ENCODE measurements at regions not wholly inside any gene's neighbourhood (a gene's known extent, or its start where the extent isn't known, plus 50 kb on each side); places are given as distances from the start of the nearest gene placed in this dataset.
A peak's percentile ranks its signal among the peaks of the same experiment; 100 is the strongest.
"Not testable (repeated sequence)": the region's sequence is repeated elsewhere in the genome, so short reads cannot be mapped to it uniquely, and the experiment has no call there.

DNA sequence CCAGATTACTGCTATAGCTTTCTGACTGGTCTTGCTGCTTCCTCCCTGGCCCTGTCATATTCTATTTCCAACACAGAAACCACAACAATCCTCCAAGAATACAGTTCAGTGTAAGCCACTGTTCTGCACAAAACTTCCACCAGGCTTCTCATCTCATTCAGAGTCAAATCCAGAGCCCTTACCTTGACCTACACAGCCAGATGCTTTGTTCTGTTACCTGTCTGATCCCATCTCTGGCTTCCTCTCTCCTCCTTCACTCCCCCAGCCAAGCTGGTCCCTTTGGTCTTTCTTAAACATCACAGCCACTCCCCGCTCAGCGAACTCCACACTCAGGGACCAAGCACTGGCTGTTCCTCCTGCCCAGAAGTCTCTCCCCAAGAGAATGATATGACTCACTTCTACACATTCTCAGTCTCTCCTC, 84.8 kb upstream of the BMP2K start:
- intact Hi-C loops (cut with DNase I) = no loop called here
- DNase-seq = no peak

DNA sequence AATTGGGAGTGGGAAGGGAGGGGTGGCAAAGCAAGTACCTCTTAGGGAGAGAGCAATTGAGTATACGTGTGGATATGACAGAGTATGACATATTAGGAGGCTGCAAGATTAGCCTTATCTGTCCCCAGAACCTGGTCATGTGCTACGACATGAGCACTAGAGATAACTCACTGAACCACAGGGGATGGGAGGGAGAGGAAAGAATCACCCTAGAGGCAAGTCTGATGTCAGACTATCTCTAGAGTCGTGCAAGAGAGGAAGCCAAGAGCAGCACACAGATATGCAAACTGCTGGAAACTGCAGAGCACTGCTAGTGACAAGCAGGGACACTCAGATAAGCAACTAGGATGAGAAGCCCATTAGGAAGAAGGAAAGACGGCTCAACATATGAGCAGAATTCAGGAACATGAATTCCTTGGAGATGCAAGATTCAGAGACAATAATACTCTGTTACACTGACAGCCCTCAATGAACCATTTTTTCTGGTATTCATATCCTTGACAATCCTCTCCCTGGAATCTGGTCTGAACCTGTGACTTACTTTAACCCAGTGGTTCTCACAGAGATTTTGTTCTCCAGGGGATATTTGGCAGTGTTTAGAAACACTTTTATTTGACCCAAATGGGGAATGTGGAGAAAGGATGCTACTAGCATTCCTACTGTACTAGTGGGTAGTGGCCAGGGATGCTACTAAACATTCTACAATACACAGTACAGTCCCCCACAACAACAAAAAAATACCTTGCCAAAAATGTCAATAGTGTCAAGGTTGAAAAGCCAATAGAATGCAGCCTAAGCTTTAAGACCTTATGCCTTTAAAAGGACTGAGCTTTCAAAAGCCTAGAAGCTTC, 84.0 kb upstream of the BMP2K start:
- DNase-seq = no peak
- intact Hi-C loops (cut with DNase I) = no loop called here

DNA sequence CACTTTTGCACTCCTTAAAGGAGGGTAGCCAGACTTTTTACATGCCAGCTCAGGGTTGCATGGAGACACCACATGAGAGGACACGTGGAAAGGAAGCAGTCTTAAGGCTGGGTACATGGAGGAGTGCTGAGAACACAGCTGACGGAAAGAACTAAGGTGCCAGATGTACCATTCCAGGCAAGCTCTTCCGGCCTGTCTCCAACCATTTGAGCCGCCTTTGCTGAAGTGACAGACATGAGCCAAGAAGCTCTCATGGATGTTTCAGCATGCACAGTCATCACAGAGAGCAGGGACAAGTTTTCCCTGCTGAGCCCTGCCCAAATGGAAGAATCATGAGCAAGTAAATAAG, 83.4 kb upstream of the BMP2K start:
- no peak for DNase-seq
- intact Hi-C loops (cut with DNase I) = no loop called here

DNA sequence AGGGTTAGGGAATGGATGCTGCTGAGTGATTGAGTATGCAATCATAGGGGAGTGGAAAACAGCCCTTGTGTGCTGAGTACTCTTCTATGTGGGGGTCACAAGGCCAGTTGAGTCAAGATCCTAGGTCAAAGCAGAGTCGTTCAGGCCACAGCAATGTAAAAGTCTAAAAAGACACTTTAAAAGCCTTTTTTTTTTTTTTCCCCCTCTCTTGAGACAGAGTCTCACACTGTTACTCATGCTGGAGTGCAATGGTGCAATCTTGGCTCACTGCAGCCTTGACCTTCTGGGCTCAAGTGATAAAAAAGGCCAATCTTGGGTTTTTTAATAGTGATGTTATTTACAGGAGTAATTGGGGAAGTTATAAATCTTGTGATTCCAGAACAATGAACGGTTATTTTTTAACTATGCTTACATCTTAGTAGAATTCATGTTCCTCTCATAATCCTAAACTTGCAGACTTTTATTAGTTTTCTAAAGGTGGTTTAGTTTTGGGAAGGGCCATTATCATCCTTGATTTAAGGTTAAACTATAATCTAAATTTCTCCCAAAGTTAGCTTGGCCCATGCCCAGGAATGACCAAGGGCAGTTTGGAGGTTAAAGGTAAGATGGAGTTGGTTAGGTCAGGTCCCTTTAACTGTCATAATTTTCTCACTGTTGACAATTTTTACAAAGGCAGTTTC, 82.2 kb upstream of the BMP2K start:
- intact Hi-C loops (cut with DNase I) = no loop called here
- DNase-seq = no peak

DNA sequence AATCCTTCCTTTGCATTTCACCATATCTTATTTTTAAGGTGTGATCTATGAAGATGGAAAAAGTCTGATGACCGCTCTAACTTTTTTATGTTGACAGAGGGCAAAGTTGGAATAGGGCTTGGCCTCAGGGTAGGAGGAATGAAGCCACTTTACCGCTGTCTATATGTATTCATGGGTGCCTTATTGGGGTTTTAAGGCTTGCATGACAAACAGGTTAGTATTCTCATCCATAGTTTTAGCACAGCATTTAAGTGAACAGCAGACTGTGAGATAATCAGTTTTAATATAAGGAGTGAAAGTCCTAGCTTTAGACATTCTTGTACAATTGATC, 81.7 kb upstream of the BMP2K start:
- DNase-seq = no peak
- intact Hi-C loops (cut with DNase I) = no loop called here

DNA sequence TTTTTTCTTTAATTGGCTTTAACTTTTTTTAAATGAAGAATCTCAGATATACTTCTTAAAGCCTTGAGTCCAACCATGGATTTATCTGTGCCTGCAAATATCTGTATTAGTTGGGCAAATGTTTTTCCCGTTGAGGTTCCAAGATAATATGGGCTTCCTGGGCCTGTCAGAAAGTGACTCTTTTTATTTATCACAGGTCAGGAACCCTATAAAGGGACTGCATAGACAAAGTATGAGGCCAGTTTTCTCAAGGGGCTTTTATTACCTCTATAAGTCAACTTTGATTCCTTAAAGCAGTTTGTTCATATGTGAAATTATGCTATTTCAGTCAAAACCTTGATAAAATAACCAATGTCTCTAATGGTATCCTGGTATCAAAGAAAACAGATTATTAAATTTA, 80.2 kb upstream of the BMP2K start:
- intact Hi-C loops (cut with DNase I) = no loop called here
- no peak for DNase-seq

DNA sequence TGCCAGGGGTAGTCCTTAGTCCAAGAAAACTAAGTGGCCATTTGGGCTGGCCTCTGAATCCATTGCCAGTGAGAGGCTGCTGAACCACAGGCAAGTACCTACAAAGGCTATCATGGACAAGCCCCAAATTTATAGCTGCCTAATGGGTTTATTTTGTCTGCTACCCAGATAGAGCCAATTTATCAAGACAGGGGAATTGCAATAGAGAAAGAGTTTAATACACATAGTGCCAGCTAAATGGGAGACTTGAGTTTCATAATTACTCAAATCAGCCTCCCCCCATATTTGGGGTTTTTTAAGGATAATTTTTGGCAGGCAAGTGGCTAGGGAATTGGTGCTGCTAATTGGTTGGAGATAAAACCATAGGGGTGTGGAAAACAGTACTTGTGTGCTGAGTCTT, 73.1 kb upstream of the BMP2K start:
- no peak for DNase-seq
- intact Hi-C loops (cut with DNase I) = no loop called here

DNA sequence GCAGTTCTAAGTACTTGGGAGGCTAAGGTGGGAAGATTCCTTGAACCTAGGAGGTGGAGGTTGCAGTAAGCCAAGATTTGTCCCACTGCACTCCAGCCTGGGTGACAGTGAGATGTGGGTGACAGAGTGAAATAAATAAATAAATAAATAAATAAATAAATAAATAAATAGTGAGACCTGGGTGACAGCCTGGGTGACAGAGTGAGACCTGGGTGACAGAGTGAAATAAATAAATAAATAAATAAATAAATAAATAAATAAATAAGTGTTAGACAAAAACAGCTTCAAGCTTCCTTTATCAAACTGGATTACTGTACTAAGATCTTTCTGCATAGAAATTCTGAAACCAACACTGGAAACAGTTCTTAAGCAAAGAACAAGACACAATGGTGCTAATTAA, 71.8 kb upstream of the BMP2K start:
- DNase-seq = no peak
- intact Hi-C loops (cut with DNase I) = loop anchor here (2.0 kb wide), 1 partner anchor 52 kb away; no protein-coding TSS in a partner anchor

DNA sequence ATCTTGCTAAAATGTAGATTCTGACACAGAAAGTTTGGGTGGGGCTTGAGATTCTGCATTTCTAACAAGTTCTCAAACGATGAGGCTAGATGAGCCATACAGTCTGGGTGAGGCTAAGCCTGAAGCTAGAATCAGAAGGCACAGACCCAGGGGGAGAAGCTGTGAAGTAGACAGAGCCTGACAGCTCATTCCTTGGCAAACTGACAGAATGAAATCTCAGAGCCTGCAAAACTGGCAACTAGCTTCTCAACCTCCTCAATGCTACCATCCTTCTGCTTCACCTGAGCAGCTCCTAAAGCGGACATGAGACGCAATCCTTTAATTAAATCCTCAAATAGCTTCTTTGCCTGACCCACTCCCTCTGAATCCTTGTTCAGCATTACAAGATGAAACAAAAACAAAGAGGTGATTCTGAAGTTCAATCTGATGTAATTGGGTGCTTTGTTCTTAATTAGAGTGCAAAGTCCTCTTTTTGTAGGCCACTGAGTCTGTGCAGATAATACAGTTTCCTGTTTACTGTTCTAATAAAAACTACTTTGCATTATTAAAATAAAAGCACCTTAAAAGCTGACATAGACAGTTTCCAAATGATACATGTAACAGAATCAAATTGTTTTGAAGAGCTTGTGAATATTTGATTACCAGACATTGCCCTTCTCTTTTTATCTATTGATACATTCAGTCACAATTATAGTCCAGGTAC, 71.0 kb upstream of the BMP2K start:
- no peak for DNase-seq
- intact Hi-C loops (cut with DNase I) = loop anchor here (2.0 to 5.0 kb wide), 2 partner anchors 52 to 67 kb away; no protein-coding TSS in a partner anchor

DNA sequence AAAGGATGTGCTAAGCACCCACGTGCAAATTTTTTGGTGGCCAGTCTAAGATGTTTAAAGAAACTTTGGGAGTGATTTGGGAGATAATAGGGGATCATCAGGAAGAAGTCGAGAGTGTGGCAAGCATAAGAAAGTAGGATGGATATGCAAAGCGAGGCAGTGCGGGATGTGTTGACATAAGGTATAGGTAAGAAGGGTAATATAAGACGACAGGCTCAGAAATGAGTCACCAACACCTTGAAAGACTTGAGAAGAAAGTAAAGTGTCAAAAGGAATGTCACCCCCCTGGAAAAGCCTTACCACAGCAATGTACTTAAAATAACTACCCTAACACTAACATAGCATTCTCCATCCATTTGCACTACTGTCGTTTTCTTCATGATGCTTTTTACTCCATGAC, 69.8 kb upstream of the BMP2K start:
- no peak for DNase-seq
- intact Hi-C loops (cut with DNase I) = loop anchor here (5.0 kb wide), 1 partner anchor 66 kb away; no protein-coding TSS in a partner anchor

DNA sequence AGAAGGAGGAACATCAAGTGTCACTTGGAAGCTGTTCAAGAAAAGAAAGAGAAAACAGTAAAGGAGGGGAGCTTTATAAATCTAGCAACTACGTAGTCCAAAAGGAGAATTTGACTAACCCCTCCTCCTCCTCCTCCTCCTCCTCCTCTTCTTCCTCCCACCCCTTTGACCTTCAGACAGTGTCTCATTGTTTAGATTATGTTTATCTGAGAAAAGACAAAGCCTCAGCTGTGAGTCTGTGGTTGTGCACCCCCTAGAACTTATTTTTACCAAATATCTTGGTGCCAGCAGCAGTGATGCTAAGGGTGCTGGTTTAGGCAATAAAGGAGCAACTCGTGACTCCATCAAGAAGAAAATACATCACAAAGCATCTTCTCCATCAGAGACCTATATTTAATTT, 68.9 kb upstream of the BMP2K start:
- intact Hi-C loops (cut with DNase I) = loop anchor here (5.0 kb wide), 1 partner anchor 65 kb away; no protein-coding TSS in a partner anchor
- DNase-seq = no peak

DNA sequence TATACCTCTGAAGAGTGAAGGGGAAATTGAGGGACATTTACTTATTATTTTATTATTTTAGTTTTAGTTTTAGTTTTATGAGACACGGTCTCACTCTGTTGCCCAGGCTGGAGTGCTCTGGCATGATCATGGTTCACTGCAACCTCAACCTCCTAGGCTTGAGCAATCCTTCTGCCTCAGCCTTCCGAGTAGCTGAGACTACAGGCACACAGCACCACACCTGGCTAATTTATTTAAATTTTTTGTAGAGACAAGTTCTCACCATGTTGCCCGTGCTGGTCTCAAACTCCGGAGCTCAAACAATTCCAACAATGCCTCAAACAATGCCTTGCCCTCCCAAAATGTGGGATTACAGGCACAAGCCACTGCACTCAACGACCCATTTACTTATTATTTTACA, 68.4 kb upstream of the BMP2K start:
- intact Hi-C loops (cut with DNase I) = loop anchor here (5.0 kb wide), 1 partner anchor 65 kb away; no protein-coding TSS in a partner anchor
- no peak for DNase-seq

DNA sequence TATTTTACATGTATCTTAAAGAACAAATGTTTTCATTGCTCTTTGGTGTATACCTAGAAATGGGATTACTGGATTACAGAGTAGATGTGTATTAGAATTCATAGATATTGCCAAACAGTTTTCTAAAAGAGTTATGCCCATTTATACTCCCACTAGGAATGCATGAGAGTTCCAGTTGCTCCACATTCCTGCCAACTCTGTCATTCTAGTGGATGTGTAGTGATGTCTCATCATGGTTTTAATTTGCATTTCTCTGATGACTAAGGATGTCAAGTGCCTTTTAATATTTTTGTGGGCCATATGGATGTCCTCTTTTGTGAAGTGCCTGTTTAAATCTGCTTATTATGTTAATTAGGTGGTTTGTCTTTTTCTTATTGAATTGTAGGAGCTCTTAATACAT, 65.6 kb upstream of the BMP2K start:
- intact Hi-C loops (cut with DNase I) = no loop called here
- no peak for DNase-seq

DNA sequence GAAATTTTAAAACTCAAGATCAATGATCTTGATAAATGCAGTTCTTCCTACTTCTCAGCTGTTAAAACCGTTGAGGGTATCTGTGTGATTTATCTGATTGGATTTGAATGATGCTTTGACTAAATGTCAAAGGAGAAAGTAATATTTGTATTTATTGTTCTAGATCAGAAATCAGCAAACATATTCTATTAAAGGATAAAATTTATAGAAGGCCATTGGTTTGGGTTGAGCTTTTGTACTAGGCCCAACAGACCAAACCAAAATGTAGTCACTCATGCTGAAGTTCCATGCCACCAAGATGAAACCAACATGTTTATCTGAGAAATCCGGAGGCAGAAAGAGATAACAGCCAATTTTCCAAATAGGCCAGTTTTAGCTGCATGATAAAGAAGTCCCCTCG, 64.5 kb upstream of the BMP2K start:
- intact Hi-C loops (cut with DNase I) = no loop called here

DNA sequence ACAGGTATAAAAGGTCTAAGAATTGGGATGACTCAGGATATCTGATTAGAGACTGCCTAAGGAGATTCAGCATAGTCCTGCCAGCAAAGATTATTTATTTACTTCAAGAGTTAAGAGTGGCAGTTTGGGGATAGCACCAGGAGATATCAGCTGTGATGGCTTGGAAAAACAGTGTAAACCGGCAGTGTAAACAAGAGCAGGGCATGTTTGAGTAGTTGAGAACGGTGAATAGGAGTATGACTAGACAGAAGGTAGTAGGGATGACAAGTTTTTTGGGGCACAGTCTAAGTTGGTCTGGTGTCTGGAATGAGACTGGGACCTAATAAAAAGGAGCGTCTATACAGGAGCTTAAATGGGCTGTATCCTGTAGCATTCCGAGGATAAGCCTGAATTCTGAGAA, 61.6 kb upstream of the BMP2K start:
- DNase-seq; intact Hi-C loops (cut with DNase I): not testable (repeated sequence)

More for the DNA sequence above, 64.5 kb upstream of the BMP2K start:
- DNase-seq = no peak

DNA sequence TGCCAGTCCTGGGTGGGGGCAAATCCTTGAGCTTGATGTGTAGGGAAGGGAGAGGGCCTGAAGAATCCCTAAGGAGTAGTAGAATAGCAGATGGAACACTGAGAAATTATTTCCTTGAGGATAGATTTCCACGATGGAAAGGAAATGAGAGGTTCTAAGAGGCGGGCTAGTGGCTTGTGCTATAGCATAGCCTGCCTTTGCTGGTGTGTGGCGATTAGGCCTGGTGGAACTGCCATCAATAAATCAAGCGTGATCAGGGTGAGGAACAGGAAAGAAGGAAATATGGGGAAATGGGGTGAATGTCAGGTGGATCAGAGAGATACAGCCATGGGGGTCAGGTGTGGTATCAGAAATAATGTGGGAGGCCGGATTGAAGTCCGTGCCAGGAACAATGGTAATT, 60.8 kb upstream of the BMP2K start:
- intact Hi-C loops (cut with DNase I); DNase-seq: not testable (repeated sequence)

DNA sequence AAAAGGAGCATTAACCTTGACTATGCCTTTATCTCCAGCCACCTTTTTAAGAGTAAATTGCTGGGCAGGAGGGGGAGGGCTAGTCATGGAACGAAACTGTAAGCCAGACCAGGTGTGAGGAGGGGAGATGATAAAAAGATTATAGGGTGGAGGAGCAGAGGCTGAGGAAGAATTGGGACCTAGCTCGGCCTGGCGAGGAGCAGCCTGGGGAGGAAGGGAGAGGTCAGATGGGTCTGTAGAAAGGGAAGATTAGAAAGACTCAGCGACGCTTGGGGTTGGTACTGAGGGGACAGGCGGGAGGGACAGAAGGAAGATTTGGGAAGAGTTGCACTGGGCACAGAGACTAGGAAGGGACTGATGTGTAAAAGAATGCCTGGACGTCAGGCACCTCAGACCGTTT, 58.4 kb upstream of the BMP2K start:
- intact Hi-C loops (cut with DNase I); DNase-seq: not testable (repeated sequence)

DNA sequence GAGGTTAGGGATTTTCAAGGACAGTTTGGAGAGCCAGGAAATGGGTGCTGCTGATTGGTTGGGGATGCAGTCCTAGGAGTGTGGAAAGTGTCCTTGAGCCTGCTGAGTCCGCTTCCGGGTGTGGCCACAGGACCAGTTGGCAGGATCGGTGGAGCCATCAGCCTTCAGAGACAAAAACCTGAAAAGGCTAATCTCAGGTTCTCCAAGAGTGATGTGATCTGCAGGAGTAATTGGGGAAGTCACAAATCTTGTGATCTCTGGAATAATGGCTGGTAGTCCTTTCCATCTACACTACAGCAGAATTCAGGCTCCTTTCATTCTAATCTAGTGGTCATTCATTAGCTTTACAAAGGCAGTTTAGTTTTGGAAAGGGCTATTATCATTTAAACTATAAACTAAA, 55.9 kb upstream of the BMP2K start:
- no peak for DNase-seq
- intact Hi-C loops (cut with DNase I) = no loop called here

DNA sequence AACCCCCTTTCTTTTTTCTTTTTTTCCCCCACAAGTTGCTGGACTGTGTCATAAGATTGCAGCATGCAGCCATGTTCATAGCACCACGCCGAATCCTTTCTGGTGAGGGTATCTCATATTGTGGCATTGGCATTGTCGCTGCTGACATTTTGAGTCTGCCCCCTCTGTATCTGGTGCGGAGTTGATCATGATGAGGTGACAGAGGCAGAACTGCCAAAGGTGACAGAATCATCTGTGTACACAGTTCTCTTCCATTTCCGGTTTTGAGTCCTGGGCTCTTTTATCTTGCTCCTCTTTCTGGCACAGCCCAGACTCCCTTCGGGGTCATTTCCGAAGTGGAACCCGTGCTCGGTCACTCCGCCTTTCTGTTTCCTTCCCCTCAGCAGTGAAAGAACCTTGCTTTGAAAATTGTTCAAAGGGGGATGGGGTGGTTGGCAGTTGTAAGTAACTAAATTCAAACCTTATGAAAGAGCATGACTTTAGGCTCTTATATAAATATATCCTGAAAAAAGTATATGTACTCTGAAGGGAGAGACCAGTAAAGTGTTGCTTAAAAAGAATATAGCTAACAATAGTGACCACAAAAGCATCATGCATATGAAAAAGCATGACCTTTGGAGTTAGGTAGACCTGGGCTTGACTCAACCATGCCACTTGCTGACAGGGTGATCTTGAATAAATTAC, 55.0 kb upstream of the BMP2K start:
- intact Hi-C loops (cut with DNase I) = no loop called here
- peak in 1 of 10 donors; percentile 41 for DNase-seq

DNA sequence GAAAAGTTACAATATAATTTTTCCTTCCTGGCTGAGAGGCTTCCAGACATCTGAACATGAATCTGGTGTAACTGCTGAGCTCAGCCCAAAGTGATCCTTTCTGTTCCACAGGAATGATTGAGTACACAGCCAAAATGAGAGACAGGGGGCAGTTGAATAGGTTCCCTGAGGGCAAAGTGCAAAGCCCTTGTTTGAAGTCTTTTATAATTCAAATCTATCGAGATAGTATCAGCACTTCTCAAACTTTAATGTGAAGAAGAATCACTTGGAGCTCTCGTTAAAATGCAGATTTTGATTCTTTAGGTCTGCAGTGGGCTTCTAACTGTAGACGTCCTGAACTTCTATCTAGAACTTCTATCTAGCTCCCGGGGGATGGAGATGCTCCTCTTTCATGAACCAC, 54.4 kb upstream of the BMP2K start:
- no peak for DNase-seq
- intact Hi-C loops (cut with DNase I) = no loop called here

DNA sequence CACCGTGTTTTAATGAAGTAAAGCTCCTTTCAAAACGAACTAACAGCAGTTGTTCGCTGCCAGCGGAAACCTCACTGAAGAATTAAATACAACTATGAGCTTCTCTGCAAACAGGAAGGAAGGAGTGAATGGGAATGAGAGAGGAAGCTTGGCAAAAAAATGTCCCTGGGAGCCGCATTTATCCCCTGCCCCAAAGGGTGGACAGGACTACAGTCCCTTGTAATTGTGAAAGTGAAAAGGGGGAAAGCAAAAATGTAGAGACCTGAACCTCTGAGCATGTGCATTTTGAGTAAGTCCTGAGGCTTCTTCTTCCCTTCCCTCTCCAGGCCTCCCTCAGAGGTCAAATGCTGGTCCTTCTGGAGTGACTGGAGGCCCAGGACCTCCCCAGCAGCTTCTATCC, 53.8 kb upstream of the BMP2K start:
- intact Hi-C loops (cut with DNase I) = no loop called here
- DNase-seq = no peak

All from posterior cingulate gyrus (tissue), 11 donors.